ENCODE measurements at regions not wholly inside any gene's neighbourhood (a gene's known extent, or its start where the extent isn't known, plus 50 kb on each side); places are given as distances from the start of the nearest gene placed in this dataset.

- DNase-seq (ENCODE audit: low spot score): no peak
These were observed 103.6 kb downstream of the PALM2AKAP2 start for GRCh38 chr9:109883623-109884022.

- DNase-seq (ENCODE audit: low spot score): no peak
These were observed 106.0 kb downstream of the PALM2AKAP2 start for GRCh38 chr9:109886041-109886440.

- DNase-seq (ENCODE audit: low spot score): peak; percentile 29
These were observed 106.6 kb downstream of the PALM2AKAP2 start for GRCh38 chr9:109886617-109887016.

GRCh38 chr9:109887079-109887478 is 107.1 kb downstream of the PALM2AKAP2 start:
- DNase-seq (ENCODE audit: low spot score): no peak

GRCh38 chr9:109888695-109889094 is 108.7 kb downstream of the PALM2AKAP2 start:
- no peak for DNase-seq (ENCODE audit: low spot score)

- DNase-seq (ENCODE audit: low spot score): no peak
These were observed 109.5 kb downstream of the PALM2AKAP2 start for GRCh38 chr9:109889456-109889855.

GRCh38 chr9:109893241-109893640 is 113.2 kb downstream of the PALM2AKAP2 start:
- DNase-seq (ENCODE audit: low spot score): no peak

GRCh38 chr9:109894473-109894872 is 114.5 kb downstream of the PALM2AKAP2 start:
- no peak for DNase-seq (ENCODE audit: low spot score)

GRCh38 chr9:109894921-109895758 is 115.1 kb downstream of the PALM2AKAP2 start:
- no peak for DNase-seq (ENCODE audit: low spot score)

GRCh38 chr9:109901201-109901600 is 121.2 kb downstream of the PALM2AKAP2 start:
- no peak for DNase-seq (ENCODE audit: low spot score)

- DNase-seq (ENCODE audit: low spot score): peak; percentile 88
These were observed 123.6 kb downstream of the PALM2AKAP2 start for GRCh38 chr9:109903515-109904138.

GRCh38 chr9:109904666-109905065 is 124.7 kb downstream of the PALM2AKAP2 start:
- DNase-seq (ENCODE audit: low spot score): no peak

GRCh38 chr9:109905472-109905871 is 125.5 kb downstream of the PALM2AKAP2 start:
- no peak for DNase-seq (ENCODE audit: low spot score)

- DNase-seq (ENCODE audit: low spot score): no peak
These were observed 126.9 kb downstream of the PALM2AKAP2 start for GRCh38 chr9:109906766-109907382.

- DNase-seq (ENCODE audit: low spot score): no peak
These were observed 127.4 kb downstream of the PALM2AKAP2 start for GRCh38 chr9:109907400-109907799.

- DNase-seq (ENCODE audit: low spot score): no peak
These were observed 127.9 kb downstream of the PALM2AKAP2 start for GRCh38 chr9:109907810-109908458.

- no peak for DNase-seq (ENCODE audit: low spot score)
These were observed 128.7 kb downstream of the PALM2AKAP2 start for GRCh38 chr9:109908459-109909390.

- no peak for DNase-seq (ENCODE audit: low spot score)
These were observed 130.9 kb downstream of the PALM2AKAP2 start for GRCh38 chr9:109910671-109911518.

- DNase-seq (ENCODE audit: low spot score): peak; percentile 11
These were observed 132.1 kb downstream of the PALM2AKAP2 start for GRCh38 chr9:109912082-109912582.

Measured in RKO (cell line).